AG04449 (cell line): ENCODE measurements at regions not wholly inside any gene's neighbourhood (a gene's known extent, or its start where the extent isn't known, plus 50 kb on each side); places are given as distances from the start of the nearest gene placed in this dataset.

Source experiments
- CTCF ChIA-PET: fragments of 350-600 bp; formaldehyde crosslinking; extraction: SDS; loops from one replicate; lab custom pipeline; 2021; ENCODE audit warnings: antibody characterized with exemption; lab: Yijun Ruan, JAX
- POLR2A ChIA-PET: fragments of 400-600, 350-600 bp; formaldehyde crosslinking; extraction: SDS; loops from one replicate; lab custom pipeline; 2020; ENCODE audit warnings: antibody characterized with exemption, inconsistent platforms; lab: Yijun Ruan, JAX
- DNase-seq: peaks from one replicate; pipeline ENCODE4 v3.0.0-alpha.2; 2010; ENCODE audit warnings: low read depth, low spot score
- H3K4me3 ChIP-seq: 2 replicates; pipeline ENCODE4 v1.5.1; 2011; ENCODE audit warnings: low read depth, mild to moderate bottlenecking, control low read depth, low read length
- TF ChIP-seq, protein P1 (sequence below): IDR thresholded peaks from one replicate; pipeline ENCODE4 v1.5.1; 2011; ENCODE audit warnings: mild to moderate bottlenecking, moderate library complexity, low read length, control low read depth, inconsistent platforms; ENCODE audit not compliant: insufficient read depth; ENCODE audit errors: missing control alignments

DNA sequence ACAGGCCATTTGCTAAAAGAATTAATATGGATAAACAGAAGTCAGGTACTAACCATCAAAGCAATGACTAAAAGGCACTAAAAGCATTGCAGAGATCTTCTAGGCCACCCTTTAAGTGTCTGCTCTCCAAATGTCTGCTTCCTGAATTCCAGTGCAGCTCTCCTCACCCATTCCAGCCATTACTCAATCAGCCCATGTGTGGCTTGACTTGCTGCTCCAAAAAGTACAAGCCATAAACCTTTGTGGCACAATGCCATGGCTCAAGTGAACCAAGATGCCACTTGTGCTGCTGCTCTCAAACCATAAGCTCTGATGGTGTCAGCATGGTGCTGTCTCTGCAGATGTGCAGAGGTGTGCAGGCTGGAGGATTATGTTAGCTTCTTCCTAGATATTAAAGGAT is 290.2 kb upstream of the POU5F2 start:
- ChIA-PET CTCF (no interaction called here), POLR2A (no interaction called here)
- no peak overlapping the region for H3K4me3 ChIP-seq
- no peak for DNase-seq
- TF ChIP-seq, protein P1, sequence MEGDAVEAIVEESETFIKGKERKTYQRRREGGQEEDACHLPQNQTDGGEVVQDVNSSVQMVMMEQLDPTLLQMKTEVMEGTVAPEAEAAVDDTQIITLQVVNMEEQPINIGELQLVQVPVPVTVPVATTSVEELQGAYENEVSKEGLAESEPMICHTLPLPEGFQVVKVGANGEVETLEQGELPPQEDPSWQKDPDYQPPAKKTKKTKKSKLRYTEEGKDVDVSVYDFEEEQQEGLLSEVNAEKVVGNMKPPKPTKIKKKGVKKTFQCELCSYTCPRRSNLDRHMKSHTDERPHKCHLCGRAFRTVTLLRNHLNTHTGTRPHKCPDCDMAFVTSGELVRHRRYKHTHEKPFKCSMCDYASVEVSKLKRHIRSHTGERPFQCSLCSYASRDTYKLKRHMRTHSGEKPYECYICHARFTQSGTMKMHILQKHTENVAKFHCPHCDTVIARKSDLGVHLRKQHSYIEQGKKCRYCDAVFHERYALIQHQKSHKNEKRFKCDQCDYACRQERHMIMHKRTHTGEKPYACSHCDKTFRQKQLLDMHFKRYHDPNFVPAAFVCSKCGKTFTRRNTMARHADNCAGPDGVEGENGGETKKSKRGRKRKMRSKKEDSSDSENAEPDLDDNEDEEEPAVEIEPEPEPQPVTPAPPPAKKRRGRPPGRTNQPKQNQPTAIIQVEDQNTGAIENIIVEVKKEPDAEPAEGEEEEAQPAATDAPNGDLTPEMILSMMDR: no peak

DNA sequence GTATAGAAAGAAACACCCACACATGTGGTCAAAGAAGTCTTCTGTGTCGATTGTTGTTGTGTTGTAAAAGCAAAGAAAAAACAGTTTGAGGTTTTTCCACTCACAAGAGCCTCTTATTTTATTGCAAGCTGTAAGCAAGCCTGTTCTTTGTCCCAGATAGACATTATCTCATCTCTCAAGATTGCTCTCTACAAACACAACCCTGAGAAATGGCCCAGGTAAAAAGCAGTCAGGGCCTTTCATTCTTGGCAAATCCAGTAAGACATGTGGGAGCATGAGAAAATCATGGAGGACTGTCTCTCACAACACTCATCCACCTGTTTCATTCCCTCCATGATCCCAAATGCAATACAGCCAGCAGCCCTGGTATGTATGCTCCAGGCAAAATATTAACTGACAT is 286.6 kb upstream of the POU5F2 start:
- TF ChIP-seq, protein P1: no peak

GRCh38 chr5:94027145-94027544 is 285.7 kb upstream of the POU5F2 start:
- CTCF ChIA-PET: no interaction called here
- DNase-seq: no peak
- TF ChIP-seq, protein P1: no peak
- no peak overlapping the region for H3K4me3 ChIP-seq
- POLR2A ChIA-PET: no interaction called here

More for the DNA sequence above, 286.6 kb upstream of the POU5F2 start:
- DNase-seq: no peak
- ChIA-PET POLR2A (no interaction called here), CTCF (no interaction called here)
- no peak overlapping the region for H3K4me3 ChIP-seq

DNA sequence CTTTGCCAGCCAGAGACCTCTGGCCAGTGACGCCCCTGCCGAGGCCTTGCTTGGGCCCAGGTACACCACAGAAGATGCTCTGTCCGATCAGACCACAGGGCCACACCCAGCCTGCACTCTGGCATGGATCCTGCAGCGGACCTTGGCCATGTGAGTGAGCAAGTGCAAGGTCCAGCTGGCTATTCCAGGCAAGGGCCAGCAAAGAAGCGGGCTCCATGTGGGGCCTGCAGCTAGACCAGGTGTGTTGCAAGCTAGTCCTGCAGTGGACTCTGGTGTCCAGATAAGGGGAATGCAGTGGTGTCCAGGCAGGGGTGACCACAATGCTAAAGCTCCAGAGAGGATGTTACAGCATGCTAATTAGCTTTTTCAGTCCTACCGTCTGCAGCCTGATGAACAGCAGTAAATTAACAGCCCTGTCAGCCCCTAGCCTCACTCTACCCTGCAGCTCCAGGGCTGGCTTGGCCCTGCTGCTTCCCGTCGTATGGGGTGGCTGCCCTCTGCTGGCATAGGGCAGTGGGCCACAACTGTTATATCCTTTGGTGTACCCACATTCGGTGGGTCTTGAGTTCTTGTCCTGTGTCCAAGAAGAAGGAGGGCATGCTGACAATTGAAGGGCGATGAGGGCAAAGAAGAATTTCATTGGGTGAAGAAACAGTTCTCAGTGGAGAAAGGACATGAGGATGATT is 284.5 kb upstream of the POU5F2 start:
- TF ChIP-seq, protein P1: no peak
- no peak overlapping the region for H3K4me3 ChIP-seq
- ChIA-PET CTCF (no interaction called here), POLR2A (no interaction called here)
- DNase-seq: no peak

DNA sequence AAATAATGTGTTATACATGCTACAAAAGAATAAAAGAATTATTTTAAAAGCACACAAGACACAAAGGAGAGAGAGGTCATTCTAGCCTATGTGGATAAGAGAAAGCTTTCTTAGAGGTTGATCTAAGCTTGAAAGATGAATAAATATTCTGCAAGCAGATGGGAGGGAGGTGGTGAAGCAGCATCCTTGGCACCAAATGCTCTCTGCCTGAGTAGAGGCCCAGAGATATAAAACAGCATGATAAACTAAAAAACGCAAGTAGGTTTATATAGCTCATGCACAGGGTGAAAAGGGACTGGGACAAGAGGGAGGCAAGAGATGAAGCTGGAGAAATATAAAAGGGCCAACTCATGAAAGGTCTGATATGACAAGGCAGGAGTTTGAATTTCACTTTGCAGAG is 283.2 kb upstream of the POU5F2 start:
- no peak for DNase-seq
- TF ChIP-seq, protein P1: no peak
- ChIA-PET POLR2A (no interaction called here), CTCF (no interaction called here)
- H3K4me3 ChIP-seq: no peak overlapping the region

GRCh38 chr5:94024101-94024500 is 282.7 kb upstream of the POU5F2 start:
- TF ChIP-seq, protein P1: no peak
- H3K4me3 ChIP-seq: no peak overlapping the region
- POLR2A ChIA-PET: no interaction called here
- no peak for DNase-seq
- CTCF ChIA-PET: no interaction called here
